Left lobe of liver (tissue), 2 donors: ENCODE measurements at regions not wholly inside any gene's neighbourhood (a gene's known extent, or its start where the extent isn't known, plus 50 kb on each side); places are given as distances from the start of the nearest gene placed in this dataset.
"Not testable (repeated sequence)": the region's sequence is repeated elsewhere in the genome, so short reads cannot be mapped to it uniquely, and the experiment has no call there.

Experiments
- ATAC-seq: fragments of 200-7000 bp; cut with Tn5 transposase; one replicate; pipeline ENCODE4 v1.9.1; 2020; ENCODE audit warnings: mild to moderate bottlenecking, moderate library complexity
- DNase-seq: peaks from one replicate; pipeline ENCODE4 v3.0.0-alpha.2; 2020; ENCODE audit warnings: low spot score
- donor health status: DM: no; HTN: no; CAD: no; lungs with moderate emphysema.
- donor health status: DM: no; HTN: yes; CAD: no.

DNA sequence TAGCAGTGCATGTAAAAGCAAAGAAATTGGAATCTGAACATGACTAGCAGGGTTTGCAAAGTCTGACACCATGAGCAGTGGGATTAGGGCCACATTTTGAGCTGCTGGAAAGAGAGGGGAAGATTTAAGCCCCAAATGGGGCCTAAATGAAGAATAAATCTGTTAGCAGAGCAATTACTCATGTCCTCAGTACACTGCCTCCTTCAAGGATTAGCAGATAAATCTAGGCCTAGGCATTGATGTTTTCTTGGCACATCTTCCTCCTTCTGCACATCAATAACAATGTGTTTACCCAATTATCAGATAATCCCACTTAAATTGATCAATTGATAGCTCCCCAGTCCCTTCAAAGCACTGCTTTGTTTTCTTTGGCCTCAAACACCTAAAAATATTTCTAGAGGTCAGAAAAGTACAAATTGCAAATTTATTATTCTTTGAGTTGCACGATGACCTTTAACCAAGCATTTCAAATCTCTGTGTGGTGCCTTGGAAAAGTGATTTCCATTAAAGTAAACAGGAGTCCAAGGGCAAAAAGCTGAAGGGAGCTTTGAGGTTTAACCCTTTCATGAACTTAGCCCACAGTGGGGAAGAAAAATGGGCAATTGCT, 514.7 kb upstream of the CHORDC1 start:
- DNase-seq, result no peak
- ATAC-seq, result no peak

GRCh38 chr11:90732486-90732885, 509.6 kb upstream of the CHORDC1 start:
- DNase-seq (no peak), ATAC-seq (no peak)

- DNase-seq (no peak), ATAC-seq (no peak)
Observed at GRCh38 chr11:90723475-90723874, 500.6 kb upstream of the CHORDC1 start.

GRCh38 chr11:90722552-90723190, 499.8 kb upstream of the CHORDC1 start:
- DNase-seq (no peak), ATAC-seq (no peak)

DNA sequence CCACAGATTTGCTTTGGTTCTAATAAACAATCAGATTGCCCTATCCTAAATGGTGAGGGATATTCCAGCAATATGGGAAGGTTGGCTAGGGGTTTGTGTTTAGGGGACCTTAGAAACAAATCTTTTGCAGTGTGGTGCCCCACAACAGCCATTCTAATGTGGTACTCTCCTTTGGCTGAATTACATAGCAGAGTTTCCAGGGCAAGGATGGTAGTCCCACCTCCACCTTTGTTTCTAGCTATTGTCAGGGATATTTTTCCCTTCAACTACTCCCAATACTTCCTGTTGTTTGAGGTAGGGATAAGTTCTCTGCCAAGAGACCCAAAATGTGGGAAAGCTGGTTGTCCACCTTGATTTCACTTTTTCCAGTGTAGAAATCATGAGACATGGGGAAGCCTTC, 494.7 kb upstream of the CHORDC1 start:
- no peak for ATAC-seq
- DNase-seq, result no peak

GRCh38 chr11:90705661-90706060, 482.8 kb upstream of the CHORDC1 start:
- DNase-seq, result no peak
- no peak for ATAC-seq

DNA sequence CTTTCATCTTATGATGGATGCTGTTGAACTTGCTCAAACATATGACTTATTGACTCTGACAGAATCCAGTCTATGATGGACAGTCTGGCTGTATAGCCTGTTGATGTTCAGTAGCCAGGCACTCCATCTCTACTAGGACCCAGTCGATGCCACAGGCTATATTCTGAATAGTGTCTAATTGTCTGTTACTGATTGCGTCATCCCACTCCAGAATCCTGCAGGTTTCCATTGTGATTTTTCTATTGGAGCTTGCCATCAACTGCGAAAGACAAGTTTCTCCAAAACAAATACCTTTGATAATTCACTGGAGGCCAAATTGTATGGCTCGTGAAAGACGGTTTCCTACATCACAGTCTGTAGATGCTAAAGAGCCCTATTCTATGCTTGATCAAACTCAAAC, 481.7 kb upstream of the CHORDC1 start:
- DNase-seq (no peak), ATAC-seq (no peak)

DNA sequence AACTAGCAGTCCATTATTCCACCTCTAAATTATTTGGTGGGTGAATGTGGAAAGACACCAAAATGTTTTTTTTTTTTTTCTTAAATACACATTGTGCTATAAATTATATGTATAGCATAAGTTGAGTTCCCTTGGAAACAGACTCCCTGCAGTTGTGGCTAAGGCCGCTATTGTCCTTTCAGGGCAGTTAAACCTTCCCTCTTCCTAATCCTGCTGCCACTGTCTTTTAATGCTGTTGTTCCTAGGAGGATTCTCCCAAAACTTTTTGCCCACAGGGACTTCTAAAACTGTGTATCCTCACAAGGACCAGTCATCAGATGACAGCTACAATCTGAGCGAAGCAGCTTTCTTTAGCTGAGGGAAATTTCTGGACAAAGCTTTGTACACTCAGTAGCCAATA, 478.9 kb upstream of the CHORDC1 start:
- ATAC-seq (no peak), DNase-seq (no peak)

DNA sequence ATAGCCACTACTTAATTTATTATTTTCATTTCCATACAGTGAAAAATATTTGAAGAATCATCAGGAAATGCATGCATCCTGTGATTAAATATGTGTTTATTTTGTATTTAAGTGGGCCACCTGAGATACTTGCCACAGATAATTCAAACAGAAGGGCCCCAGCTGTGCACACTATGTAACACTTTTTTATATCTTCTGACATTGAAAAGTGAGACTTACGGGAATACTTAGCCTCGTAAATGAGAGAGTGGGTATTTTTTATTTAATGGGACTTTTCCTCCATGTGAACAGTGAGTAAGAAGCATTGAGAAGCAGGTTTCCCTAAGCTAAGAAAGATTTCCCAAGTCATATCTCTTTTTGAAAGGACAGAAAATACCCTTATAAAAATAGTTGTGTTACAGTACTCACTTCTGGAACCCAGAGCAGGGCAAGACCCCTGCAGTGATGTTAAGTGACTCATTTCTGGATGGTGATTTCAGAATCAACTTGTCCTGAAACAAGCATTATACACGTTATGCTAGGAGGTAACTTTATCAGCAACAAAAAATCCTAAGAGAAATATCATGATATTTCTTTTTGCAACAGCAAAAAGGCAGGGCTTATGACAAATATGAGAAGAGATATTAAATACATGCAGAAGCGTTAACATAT, 478.1 kb upstream of the CHORDC1 start:
- DNase-seq (no peak), ATAC-seq (no peak)

DNA sequence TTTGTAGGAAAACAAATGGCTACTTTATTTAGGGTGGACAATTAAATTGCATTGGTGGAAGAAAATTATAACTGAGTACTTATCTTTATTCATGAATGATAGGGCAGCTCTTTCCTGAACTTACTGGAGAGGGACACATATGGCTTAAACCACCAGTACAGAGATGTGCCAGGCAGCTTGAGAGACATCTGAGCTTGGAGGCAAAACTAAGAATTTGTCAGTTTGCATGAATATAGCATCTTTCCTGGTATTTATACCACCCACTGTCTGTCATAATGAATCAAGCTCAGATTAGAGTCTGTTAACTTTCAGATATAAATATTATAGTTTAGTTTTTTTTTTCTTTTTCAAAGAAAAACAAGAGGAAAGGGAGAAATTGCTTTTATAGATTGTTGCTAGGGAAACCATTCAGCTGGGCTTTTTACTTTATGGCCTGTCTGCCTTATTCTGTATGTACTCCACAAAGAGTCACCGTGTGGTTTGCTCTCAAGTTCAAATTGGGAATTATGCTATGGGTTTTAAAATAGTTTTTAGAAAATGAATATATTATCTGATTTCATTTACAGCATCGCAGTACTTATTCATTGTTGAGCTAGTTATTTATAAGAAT, 477.0 kb upstream of the CHORDC1 start:
- DNase-seq (no peak), ATAC-seq (no peak)

DNA sequence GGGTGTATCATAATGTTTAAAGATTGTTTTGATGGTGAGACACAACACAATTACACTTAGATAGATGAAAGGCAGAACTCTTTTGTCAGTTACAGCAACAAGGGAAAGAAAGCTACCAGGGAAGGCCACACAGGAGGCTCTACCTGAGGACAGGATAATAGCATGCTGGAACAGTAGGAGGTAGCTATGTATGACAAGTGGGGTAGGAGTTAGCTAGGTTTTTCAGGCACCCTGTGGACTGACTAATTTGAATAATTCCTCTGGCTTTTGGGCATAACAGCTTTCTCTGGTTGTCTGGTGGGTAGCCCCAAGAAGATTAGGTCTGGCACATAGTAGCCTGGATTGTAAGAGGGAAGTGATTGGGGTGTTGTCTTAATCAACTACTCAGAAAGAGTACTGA, 475.4 kb upstream of the CHORDC1 start:
- DNase-seq, result no peak
- ATAC-seq, result no peak

DNA sequence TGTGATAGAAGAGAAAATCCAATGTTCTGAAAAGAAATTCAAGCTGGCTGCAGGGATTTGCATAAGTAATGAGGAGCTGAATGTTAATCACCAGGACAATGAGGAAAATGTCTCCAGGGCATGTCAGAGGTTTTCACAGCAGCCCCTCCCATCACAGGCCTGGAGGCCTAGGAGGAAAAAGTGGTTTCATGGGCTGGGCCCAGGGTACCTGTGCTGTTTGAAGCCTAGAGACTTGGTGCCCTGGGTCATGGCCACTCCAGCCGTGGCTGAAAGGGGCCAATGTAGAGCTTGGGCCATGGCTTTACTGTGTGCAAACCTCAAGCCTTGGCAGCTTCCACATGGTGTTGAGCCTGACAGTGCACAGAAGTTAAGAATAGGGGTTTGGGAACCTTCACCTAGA, 452.6 kb upstream of the CHORDC1 start:
- ATAC-seq, DNase-seq: not testable (repeated sequence)

DNA sequence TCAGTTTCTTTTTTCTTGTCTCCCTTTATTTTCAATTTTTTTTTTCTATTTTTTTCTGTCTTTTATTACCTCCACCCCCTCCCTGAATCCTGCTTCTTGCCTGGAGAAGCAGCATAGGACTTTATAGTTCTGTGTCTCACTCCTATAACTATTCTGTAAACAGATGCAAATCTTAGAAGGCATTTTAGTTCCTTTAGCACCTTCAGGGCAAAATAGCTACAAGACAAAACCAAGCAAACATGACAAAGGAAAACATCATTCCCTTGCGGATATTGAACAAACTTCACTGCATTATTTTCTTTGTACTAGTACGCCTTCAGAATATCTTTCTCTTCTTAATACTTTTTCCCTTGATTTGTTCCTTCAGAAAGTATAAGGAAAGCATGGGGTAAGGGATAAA, 446.2 kb upstream of the CHORDC1 start:
- DNase-seq, result no peak
- no peak for ATAC-seq

DNA sequence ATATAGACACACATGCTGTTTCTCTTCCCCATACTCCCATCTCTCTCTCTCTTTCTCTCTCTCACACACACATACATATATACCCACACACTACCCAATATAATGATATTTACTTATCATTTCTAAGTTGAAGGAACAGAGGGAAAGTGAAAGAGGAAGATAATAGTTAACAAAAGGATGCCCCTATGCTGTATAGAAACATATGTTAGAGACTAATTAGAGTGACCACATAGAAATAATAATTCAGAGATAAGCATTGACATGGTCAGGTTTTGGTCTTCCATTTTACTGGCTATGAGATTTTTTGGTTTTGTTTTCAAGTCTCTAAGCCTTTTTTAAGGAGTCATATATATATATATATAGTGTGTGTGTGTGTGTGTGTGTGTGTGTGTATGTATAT, 445.7 kb upstream of the CHORDC1 start:
- ATAC-seq, result no peak
- no peak for DNase-seq

DNA sequence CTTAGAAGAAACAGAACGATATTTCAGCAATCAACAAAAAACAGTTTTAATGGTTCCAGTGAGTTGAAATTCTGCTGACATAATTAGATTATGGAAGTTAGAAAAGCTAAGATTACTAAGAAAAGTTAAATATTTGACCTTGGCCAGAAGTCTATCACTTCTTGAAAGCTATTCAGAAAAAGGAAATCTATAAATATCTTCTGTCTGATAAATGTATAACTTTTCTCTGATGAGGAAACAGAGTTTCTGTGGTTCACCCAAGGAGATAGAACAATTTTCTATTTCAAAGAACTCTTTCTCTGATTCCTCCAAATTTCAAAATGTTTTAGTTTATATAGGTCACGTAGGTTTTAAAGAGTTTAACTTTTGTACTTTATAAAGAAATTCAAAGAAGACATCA, 438.4 kb upstream of the CHORDC1 start:
- no peak for ATAC-seq

GRCh38 chr11:90656171-90656570, 433.3 kb upstream of the CHORDC1 start:
- ATAC-seq (no peak), DNase-seq (no peak)

More for the DNA sequence above, 438.4 kb upstream of the CHORDC1 start:
- no peak for DNase-seq

- DNase-seq, result no peak
- no peak for ATAC-seq
Observed at GRCh38 chr11:90650153-90650552, 427.3 kb upstream of the CHORDC1 start.

DNA sequence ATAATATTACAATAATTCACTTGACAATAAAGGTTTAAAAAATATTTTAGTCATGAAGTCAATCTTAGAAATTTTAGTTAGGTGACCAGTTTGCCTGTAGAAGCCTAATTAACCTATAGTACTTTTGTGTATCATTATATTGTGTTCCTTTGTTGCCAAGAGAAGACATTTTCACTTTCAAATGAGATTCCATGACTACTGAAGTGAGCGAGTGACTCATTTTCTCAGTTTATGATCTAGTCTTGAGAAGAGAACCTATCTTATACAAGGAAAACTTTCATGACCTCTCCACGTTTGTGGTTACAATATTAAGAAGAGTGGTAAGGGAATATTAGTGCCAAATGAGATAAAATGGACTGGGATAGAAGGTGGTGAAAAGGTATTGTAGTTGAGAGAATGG, 423.9 kb upstream of the CHORDC1 start:
- ATAC-seq (no peak), DNase-seq (no peak)

DNA sequence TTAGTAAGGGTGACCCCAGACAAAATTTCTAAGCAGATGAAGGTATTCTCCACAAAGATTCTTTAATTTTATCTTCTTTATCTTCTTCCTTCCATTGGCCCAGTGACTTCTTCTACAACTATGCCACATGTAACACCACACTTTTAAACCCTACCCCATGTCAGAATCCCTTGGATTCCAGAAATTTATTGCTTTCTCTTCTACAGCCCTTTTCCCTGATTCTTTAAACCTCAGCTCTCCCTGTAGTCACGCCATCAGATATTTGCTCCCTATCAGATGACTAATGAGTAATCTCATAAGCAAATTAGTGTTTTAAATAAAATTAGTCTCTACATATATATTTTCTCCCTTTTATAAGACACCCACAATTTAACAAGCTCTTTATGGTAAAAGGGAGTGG, 423.4 kb upstream of the CHORDC1 start:
- ATAC-seq (no peak), DNase-seq (no peak)

GRCh38 chr11:90639461-90639993, 416.7 kb upstream of the CHORDC1 start:
- peak; percentile 65 for ATAC-seq
- DNase-seq, result no peak

DNA sequence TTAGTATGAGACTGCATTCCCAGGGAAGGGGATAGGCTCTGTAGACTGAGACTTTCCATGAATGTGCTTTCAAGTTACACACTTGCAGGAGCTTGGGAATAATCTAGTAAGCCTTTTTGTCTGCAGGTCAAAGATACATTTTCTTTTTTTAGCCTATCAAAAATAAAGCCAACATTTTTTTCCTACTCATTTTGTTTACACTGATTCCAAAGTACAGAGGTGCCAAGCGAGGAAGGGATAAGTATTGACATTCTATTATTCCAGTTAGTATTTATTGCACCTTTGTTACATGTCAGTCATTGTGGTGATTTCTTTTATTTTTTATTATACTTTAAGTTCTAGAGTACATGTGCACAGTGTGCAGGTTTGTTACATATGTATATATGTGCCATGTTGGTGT, 413.0 kb upstream of the CHORDC1 start:
- peak; percentile 91 for ATAC-seq
- DNase-seq, result no peak

DNA sequence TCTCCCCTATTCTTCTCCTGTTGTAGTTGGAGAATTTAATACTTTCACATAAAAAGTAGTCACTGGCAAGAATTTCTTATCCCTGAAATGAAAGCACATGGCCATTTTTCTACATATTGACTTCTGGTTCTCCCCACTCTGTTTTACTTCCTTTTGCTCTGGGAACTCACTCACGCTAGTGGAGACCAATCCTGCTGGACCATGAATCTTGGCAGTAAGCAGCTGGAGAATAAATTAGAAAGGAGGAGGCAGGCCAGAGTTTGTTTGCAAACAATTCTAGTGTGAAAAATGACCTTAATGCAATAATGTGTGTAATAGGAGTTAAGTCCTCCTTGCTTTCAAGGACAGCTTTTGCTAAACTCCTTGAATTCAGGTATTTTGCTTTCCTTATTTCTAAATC, 412.3 kb upstream of the CHORDC1 start:
- DNase-seq, result no peak
- ATAC-seq, result peak; percentile 53
